IMR-90 (cell line): ENCODE measurements at regions not wholly inside any gene's neighbourhood (a gene's known extent, or its start where the extent isn't known, plus 50 kb on each side); places are given as distances from the start of the nearest gene placed in this dataset.
A peak's percentile ranks its signal among the peaks of the same experiment; 100 is the strongest.

Experiments
- ATAC-seq: fragments of 200-7000 bp; cut with Tn5 transposase; 2 replicates; pipeline ENCODE4 v1.9.1; 2020; ENCODE audit warnings: low read depth, mild to moderate bottlenecking, moderate library complexity
- BruUV-seq: library from RNA; stranded (reverse); fragments of 400-500 nt; replicated peaks from 2 replicates; lab custom pipeline; 2021; lab: Mats Ljungman, UMichigan
- CTCF ChIA-PET: fragments of 300-600 bp; formaldehyde crosslinking; extraction: SDS; loops from one replicate; lab custom pipeline; 2021; ENCODE audit warnings: antibody characterized with exemption; lab: Yijun Ruan, JAX
- POLR2A ChIA-PET: fragments of 300-600 bp; sonication (Branson Sonifier 250); formaldehyde crosslinking; loops from one replicate; lab custom pipeline; 2022; ENCODE audit warnings: antibody characterized with exemption; ENCODE audit not compliant: unreplicated experiment; lab: Charles Lee
- DNase-seq: peaks from one replicate; pipeline ENCODE4 v3.0.0; 2013
- H2AFZ ChIP-seq: replicated peaks from 2 replicates; pipeline ENCODE3; 2013; ENCODE audit warnings: low read length, mild to moderate bottlenecking; ENCODE audit not compliant: poor library complexity
- H2AK5ac ChIP-seq: 2 replicates; pipeline ENCODE4 v1.6.1; 2013; ENCODE audit warnings: low read depth, low read length, inconsistent platforms
- H2AK9ac ChIP-seq: replicated peaks from 2 replicates; pipeline ENCODE3; 2013; ENCODE audit warnings: mild to moderate bottlenecking, low read depth, low read length, moderate library complexity; ENCODE audit not compliant: poor library complexity
- H2BK120ac ChIP-seq: 2 replicates; pipeline ENCODE4 v1.6.1; 2013; ENCODE audit warnings: low read depth, low read length, inconsistent platforms
- H2BK15ac ChIP-seq: 3 replicates; pipeline ENCODE4 v1.6.1; 2013; ENCODE audit warnings: low read depth, low read length, inconsistent platforms
- H2BK20ac ChIP-seq: 2 replicates; pipeline ENCODE4 v1.6.1; 2013; ENCODE audit warnings: low read depth, mild to moderate bottlenecking, inconsistent platforms, low read length, moderate library complexity
- H2BK5ac ChIP-seq: 2 replicates; pipeline ENCODE4 v1.6.1; 2013; ENCODE audit warnings: mild to moderate bottlenecking, low read depth, low read length, inconsistent platforms; ENCODE audit not compliant: poor library complexity, severe bottlenecking
- H3K14ac ChIP-seq: replicated peaks from 2 replicates; pipeline ENCODE4 v1.6.1; 2013; ENCODE audit warnings: low read depth, low read length, inconsistent platforms
- H3K18ac ChIP-seq: 2 replicates; pipeline ENCODE4 v1.6.1; 2013; ENCODE audit warnings: low read depth, low read length, control low read depth
- H3K23ac ChIP-seq: 2 replicates; pipeline ENCODE4 v1.6.1; 2013; ENCODE audit warnings: low read depth, low read length, inconsistent platforms
- H3K27ac ChIP-seq: 2 replicates; pipeline ENCODE4 v1.5.1; 2013; ENCODE audit warnings: mild to moderate bottlenecking, control low read depth, low read length; ENCODE audit not compliant: insufficient read depth
- H3K27me3 ChIP-seq: 2 replicates; pipeline ENCODE4 v1.6.1; 2013; ENCODE audit warnings: low read length; ENCODE audit not compliant: control insufficient read depth, insufficient read depth
- H3K36me3 ChIP-seq: 2 replicates; pipeline ENCODE4 v1.6.1; 2013; ENCODE audit warnings: low read length, mixed read lengths; ENCODE audit not compliant: control insufficient read depth, insufficient read depth
- H3K4ac ChIP-seq: 2 replicates; pipeline ENCODE4 v1.6.1; 2013; ENCODE audit warnings: low read depth, low read length, inconsistent platforms
- H3K4me1 ChIP-seq: 2 replicates; pipeline ENCODE4 v1.6.1; 2013; ENCODE audit warnings: low read length, mixed read lengths; ENCODE audit not compliant: control insufficient read depth, insufficient read depth
- H3K4me2 ChIP-seq: 2 replicates; pipeline ENCODE4 v1.6.1; 2013; ENCODE audit warnings: low read depth, mild to moderate bottlenecking, control low read depth, low read length, moderate library complexity
- H3K4me3 ChIP-seq: 2 replicates; pipeline ENCODE4 v1.5.1; 2013; ENCODE audit warnings: low read depth, mild to moderate bottlenecking, control low read depth, low read length, moderate library complexity; ENCODE audit not compliant: insufficient read depth
- H3K56ac ChIP-seq: 2 replicates; pipeline ENCODE4 v1.6.1; 2013; ENCODE audit warnings: low read length, inconsistent platforms; ENCODE audit not compliant: insufficient read depth; ENCODE audit errors: extremely low read depth
- H3K79me1 ChIP-seq, 2 experiments: 2 replicates each; pipeline ENCODE4 v1.6.1; 2013; ENCODE audit warnings: low read length in 2 of 2, inconsistent platforms in 1 of 2, low read depth in 1 of 2
- H3K9ac ChIP-seq: 2 replicates; pipeline ENCODE4 v1.6.1; 2013; ENCODE audit warnings: low read depth, low read length, control low read depth
- H3K9me1 ChIP-seq: 2 replicates; pipeline ENCODE4 v1.6.1; 2013; ENCODE audit warnings: low read length, inconsistent platforms; ENCODE audit not compliant: insufficient read depth
- H3K9me3 ChIP-seq: 2 replicates; pipeline ENCODE4 v1.6.1; 2013; ENCODE audit warnings: low read length; ENCODE audit not compliant: control insufficient read depth, insufficient read depth
- H4K20me1 ChIP-seq: 2 replicates; pipeline ENCODE4 v1.6.1; 2013; ENCODE audit warnings: low read length, inconsistent platforms; ENCODE audit not compliant: insufficient read depth
- H4K5ac ChIP-seq: 2 replicates; pipeline ENCODE4 v1.6.1; 2013; ENCODE audit warnings: mild to moderate bottlenecking, low read depth, low read length, control low read depth
- H4K8ac ChIP-seq, 2 experiments: 2 replicates each; pipeline ENCODE4 v1.6.1; 2013; ENCODE audit warnings: low read depth in 2 of 2, low read length in 2 of 2, control low read depth in 1 of 2, inconsistent platforms in 1 of 2
- H4K91ac ChIP-seq: 2 replicates; pipeline ENCODE4 v1.6.1; 2013; ENCODE audit warnings: low read depth, low read length, inconsistent platforms; ENCODE audit not compliant: insufficient read depth
- MAZ ChIP-seq: IDR thresholded peaks from 2 replicates; pipeline ENCODE4 v1.6.1; 2012; ENCODE audit warnings: low read depth, mild to moderate bottlenecking, low read length, improper control_type of control experiment, moderate library complexity, borderline replicate concordance
- RFX5 ChIP-seq: IDR thresholded peaks from 2 replicates; pipeline ENCODE4 v1.8.0; 2012; ENCODE audit warnings: low read depth, mild to moderate bottlenecking, low read length, moderate library complexity
- WGBS, 2 experiments: methylation state at CpG; one replicate each; pipeline versions ENCODE4 v1.1.5 to v1.1.7; 2013; ENCODE audit warnings: missing lambda C conversion rate in 2 of 2; ENCODE audit not compliant: insufficient read length in 1 of 2; ENCODE audit errors: extremely low coverage in 2 of 2; 5-methylcytosine and 5-hydroxymethylcytosine counted together
- dilution Hi-C: fragments of 300-500 bp; cut with HindIII; formaldehyde crosslinking; loops from one replicate; pipeline ENCODE4 v1.14.3; 2018; ENCODE audit warnings: low sequenced_read_pairs; ENCODE audit not compliant: unreplicated experiment
- in situ Hi-C: fragments of 300-500 bp; cut with MboI; formaldehyde crosslinking; loops from 3 replicates; pipeline ENCODE4 v1.14.3; 2019; ENCODE audit warnings: low sequenced_read_pairs, inconsistent platforms, mixed read lengths
- intact Hi-C: fragments of 100-400 bp; cut with micrococcal nuclease; formaldehyde crosslinking; loops from 2 replicates; pipeline ENCODE4 v1.10.0; 2022

- ChIA-PET CTCF (interaction anchor here (1.7 kb wide), 1 partner anchor 12 kb away, joined by 5 read pairs; no protein-coding TSS in a partner anchor), POLR2A (no interaction called here)
- H3K36me3 ChIP-seq = no peaks in the 10 kb centered on the region
- peak; percentile 79 for DNase-seq
- H2AK9ac ChIP-seq = no peak overlapping the region
- H3K79me1 ChIP-seq = no peaks in the 10 kb centered on the region
- intact Hi-C loops (no loop called here), dilution Hi-C loops (no loop called here), in situ Hi-C loops (no loop called here)
- H3K9me3 ChIP-seq = no peaks in the 10 kb centered on the region
- H2AK5ac ChIP-seq = no peak overlapping the region
- ATAC-seq = peak; percentile 40
- H4K8ac ChIP-seq = no peak overlapping the region
- H3K56ac ChIP-seq = no peak overlapping the region
- no peak overlapping the region for H3K18ac ChIP-seq
- BruUV-seq = no TSS peak
- H3K23ac ChIP-seq = no peak overlapping the region
- H2BK120ac ChIP-seq = no peak overlapping the region
- H3K27ac ChIP-seq = no peak overlapping the region
- no peak overlapping the region for H4K91ac ChIP-seq
- no peaks in the 10 kb centered on the region for H4K20me1 ChIP-seq
- no peak overlapping the region for H3K4me3 ChIP-seq
- no peak overlapping the region for H2BK20ac ChIP-seq
- TF ChIP-seq RFX5 = no peak
- no peak for TF ChIP-seq MAZ
- no peak overlapping the region for H4K5ac ChIP-seq
- no CpG with 5 or more reads among the region's 5 CpGs for WGBS, 2 experiments
- peaks cover 7% of the 10 kb centered on the region; the same call in 1 of the 2 replicates for H3K9me1 ChIP-seq
- no peak overlapping the region for H2AFZ ChIP-seq
- H3K4me1 ChIP-seq = peaks cover 6% of the 10 kb centered on the region; the same call in 1 of the 2 replicates
- no peaks in the 10 kb centered on the region for H3K27me3 ChIP-seq
- H2BK15ac ChIP-seq = no peak overlapping the region
- H3K4ac ChIP-seq = no peak overlapping the region
- no peak overlapping the region for H3K9ac ChIP-seq
- H3K4me2 ChIP-seq = no peak overlapping the region
- peak overlapping the region; percentile 5 for H2BK5ac ChIP-seq
- no peak overlapping the region for H3K14ac ChIP-seq
These were observed 157.3 kb downstream of the ZNF281 start for GRCh38 chr1:200252531-200252930.
